Nephron (organoid): ENCODE measurements at regions not wholly inside any gene's neighbourhood (a gene's known extent, or its start where the extent isn't known, plus 50 kb on each side); places are given as distances from the start of the nearest gene placed in this dataset.

ENCODE experiments used
- H3K27ac Mint-ChIP-seq, 3 experiments: 2 replicates each; pipeline ENCODE4 v1.8.0; 2020; ENCODE audit warnings: mixed read lengths in 3 of 3, mild to moderate bottlenecking in 2 of 3, moderate library complexity in 1 of 3
- H3K27me3 Mint-ChIP-seq: 2 replicates; pipeline ENCODE4 v1.8.0; 2021; ENCODE audit warnings: low read depth, mild to moderate bottlenecking, moderate library complexity, mixed read lengths
- H3K36me3 Mint-ChIP-seq: 2 replicates; pipeline ENCODE4 v1.8.0; 2020; ENCODE audit warnings: low read depth, mixed read lengths
- H3K4me1 Mint-ChIP-seq: 2 replicates; pipeline ENCODE4 v1.8.0; 2020; ENCODE audit warnings: mixed read lengths
- H3K4me3 Mint-ChIP-seq, 3 experiments: 2 replicates each; pipeline ENCODE4 v1.8.0; 2020; ENCODE audit warnings: mild to moderate bottlenecking in 3 of 3, mixed read lengths in 3 of 3, moderate library complexity in 2 of 3
- H3K9me3 Mint-ChIP-seq: 2 replicates; pipeline ENCODE4 v1.8.0; 2020; ENCODE audit warnings: mixed read lengths
- TF ChIP-seq, protein P1 (sequence below), 3 experiments: fragments of 200-600 bp; sonication (generic); IDR thresholded peaks; one replicate each; pipeline ENCODE4 v1.5.0; 2021; ENCODE audit warnings: antibody characterized with exemption in 3 of 3; ENCODE audit not compliant: unreplicated experiment in 3 of 3

- H3K4me1 Mint-ChIP-seq = no peaks in the 10 kb centered on the region
- no peak overlapping the region for H3K27ac Mint-ChIP-seq
- H3K4me3 Mint-ChIP-seq = no peak overlapping the region
- TF ChIP-seq, protein P1, sequence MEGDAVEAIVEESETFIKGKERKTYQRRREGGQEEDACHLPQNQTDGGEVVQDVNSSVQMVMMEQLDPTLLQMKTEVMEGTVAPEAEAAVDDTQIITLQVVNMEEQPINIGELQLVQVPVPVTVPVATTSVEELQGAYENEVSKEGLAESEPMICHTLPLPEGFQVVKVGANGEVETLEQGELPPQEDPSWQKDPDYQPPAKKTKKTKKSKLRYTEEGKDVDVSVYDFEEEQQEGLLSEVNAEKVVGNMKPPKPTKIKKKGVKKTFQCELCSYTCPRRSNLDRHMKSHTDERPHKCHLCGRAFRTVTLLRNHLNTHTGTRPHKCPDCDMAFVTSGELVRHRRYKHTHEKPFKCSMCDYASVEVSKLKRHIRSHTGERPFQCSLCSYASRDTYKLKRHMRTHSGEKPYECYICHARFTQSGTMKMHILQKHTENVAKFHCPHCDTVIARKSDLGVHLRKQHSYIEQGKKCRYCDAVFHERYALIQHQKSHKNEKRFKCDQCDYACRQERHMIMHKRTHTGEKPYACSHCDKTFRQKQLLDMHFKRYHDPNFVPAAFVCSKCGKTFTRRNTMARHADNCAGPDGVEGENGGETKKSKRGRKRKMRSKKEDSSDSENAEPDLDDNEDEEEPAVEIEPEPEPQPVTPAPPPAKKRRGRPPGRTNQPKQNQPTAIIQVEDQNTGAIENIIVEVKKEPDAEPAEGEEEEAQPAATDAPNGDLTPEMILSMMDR (IDR thresholded peaks at IDR 0.05; ENCODE audit: unreplicated experiment in 3 of 3) = no peak
- H3K36me3 Mint-ChIP-seq = no peaks in the 10 kb centered on the region
- H3K9me3 Mint-ChIP-seq = peaks cover 8% of the 10 kb centered on the region
- no peaks in the 10 kb centered on the region for H3K27me3 Mint-ChIP-seq
Observed at GRCh38 chr13:40863723-40864122, 74.3 kb downstream of the SLC25A15 start.

- Mint-ChIP-seq H3K9me3 (peaks cover 73% of the 10 kb centered on the region), H3K4me1 (no peaks in the 10 kb centered on the region), H3K27me3 (no peaks in the 10 kb centered on the region), H3K27ac (no peak overlapping the region), H3K4me3 (no peak overlapping the region), H3K36me3 (peaks cover 89% of the 10 kb centered on the region)
- TF ChIP-seq, protein P1 (IDR thresholded peaks at IDR 0.05; ENCODE audit: unreplicated experiment in 3 of 3) = no peak
Observed at GRCh38 chr13:40874138-40874779, 84.8 kb downstream of the SLC25A15 start.

- Mint-ChIP-seq H3K4me3 (no peak overlapping the region), H3K36me3 (peaks cover 97% of the 10 kb centered on the region), H3K27ac (no peak overlapping the region), H3K4me1 (no peaks in the 10 kb centered on the region), H3K9me3 (peaks cover 81% of the 10 kb centered on the region), H3K27me3 (no peaks in the 10 kb centered on the region)
- TF ChIP-seq, protein P1 (IDR thresholded peaks at IDR 0.05; ENCODE audit: unreplicated experiment in 3 of 3) = no peak
Observed at GRCh38 chr13:40875044-40875443, 85.6 kb downstream of the SLC25A15 start.

DNA sequence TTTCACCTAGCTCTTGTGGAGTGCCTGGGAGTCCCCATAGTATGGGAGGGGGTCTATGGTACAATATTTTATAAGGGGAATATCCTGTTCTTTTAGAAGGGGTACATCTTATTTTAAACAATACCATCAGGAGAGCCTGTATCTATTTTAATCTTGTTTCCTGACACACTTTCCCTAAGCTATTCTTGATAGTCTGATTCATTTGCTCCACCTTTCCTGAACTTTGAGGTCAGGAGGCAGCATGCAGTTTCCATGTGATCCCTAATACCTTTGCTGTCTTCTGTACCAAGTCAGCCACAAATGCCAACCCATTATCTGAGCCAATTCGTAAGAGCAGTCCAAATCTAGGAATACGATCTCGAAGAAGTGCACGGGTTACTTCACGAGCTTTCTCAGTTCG, 86.2 kb downstream of the SLC25A15 start:
- Mint-ChIP-seq H3K4me3 (no peak overlapping the region), H3K27ac (no peak overlapping the region), H3K36me3 (peaks cover 98% of the 10 kb centered on the region), H3K4me1 (no peaks in the 10 kb centered on the region), H3K9me3 (peaks cover 83% of the 10 kb centered on the region), H3K27me3 (no peaks in the 10 kb centered on the region)
- TF ChIP-seq, protein P1 (IDR thresholded peaks at IDR 0.05; ENCODE audit: unreplicated experiment in 3 of 3) = no peak

- Mint-ChIP-seq H3K4me1 (no peaks in the 10 kb centered on the region), H3K9me3 (peaks cover 83% of the 10 kb centered on the region), H3K4me3 (no peak overlapping the region), H3K27ac (no peak overlapping the region), H3K36me3 (peaks cover 98% of the 10 kb centered on the region), H3K27me3 (no peaks in the 10 kb centered on the region)
- TF ChIP-seq, protein P1 (IDR thresholded peaks at IDR 0.05; ENCODE audit: unreplicated experiment in 3 of 3) = no peak
Observed at GRCh38 chr13:40876020-40876738, 86.8 kb downstream of the SLC25A15 start.

DNA sequence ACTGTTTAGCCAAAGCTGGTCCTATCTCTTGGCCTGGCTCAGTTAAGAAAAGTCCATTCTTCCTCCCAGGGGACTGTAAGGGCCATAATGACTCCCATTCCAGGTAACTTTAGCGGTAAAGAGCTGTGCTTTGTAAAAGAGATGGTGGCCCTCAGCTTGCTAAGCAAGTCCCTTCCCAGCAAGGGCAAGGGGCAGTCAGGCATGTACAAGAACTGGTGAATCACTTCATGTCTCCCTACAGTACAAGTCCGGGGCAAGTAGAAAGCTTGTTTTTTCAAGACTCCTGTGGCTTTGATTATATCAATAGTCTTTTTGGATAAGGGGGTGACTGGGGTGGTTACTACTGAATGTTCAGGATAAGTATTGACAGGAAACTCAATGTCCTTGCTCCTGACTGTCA, 88.9 kb downstream of the SLC25A15 start:
- H3K27ac Mint-ChIP-seq = no peak overlapping the region
- H3K27me3 Mint-ChIP-seq = no peaks in the 10 kb centered on the region
- peaks cover 90% of the 10 kb centered on the region for H3K36me3 Mint-ChIP-seq
- peaks cover 66% of the 10 kb centered on the region for H3K9me3 Mint-ChIP-seq
- no peak overlapping the region for H3K4me3 Mint-ChIP-seq
- H3K4me1 Mint-ChIP-seq = no peaks in the 10 kb centered on the region
- TF ChIP-seq, protein P1 (IDR thresholded peaks at IDR 0.05; ENCODE audit: unreplicated experiment in 3 of 3) = no peak
